ENCODE measurements at regions not wholly inside any gene's neighbourhood (a gene's known extent, or its start where the extent isn't known, plus 50 kb on each side); places are given as distances from the start of the nearest gene placed in this dataset.

DNA sequence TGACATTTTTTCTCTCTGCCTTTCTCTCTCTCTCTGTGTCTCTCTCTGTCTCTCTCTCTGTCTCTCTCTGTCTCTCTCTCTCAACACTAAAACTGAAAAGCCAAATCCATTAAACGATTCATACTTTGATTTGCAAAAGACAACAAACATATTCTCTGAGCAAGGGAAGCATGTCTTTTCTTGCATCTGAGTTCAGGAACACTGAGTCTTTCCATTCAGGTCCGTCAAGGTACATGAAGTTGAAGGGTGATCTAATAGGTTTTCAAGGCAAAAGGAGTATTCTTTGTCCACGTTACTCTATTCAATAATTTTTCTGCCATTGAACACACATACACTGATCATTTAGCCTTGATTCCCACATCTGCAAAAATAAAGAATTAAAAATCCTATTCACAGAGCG, 900.9 kb downstream of the BCL11B start:
- no peak for DNase-seq (ENCODE audit: low spot score)
- no peaks in the 10 kb centered on the region for H4K20me1 ChIP-seq (ENCODE audit: insufficient read depth, low read length)
- POLR2A ChIA-PET: no interaction called here
- WGBS (ENCODE audit: low lambda C conversion rate): 2% methylated on average over 4 of the region's 4 CpGs
- CTCF ChIA-PET (ENCODE audit: low intra/inter-chr PET ratio, low total read pairs): no interaction called here
- in situ Hi-C loops (cut with HindIII; ENCODE audit: extremely low pct_ligation_motif_present, low pct_unique_long_range_greater_than_20kb) (no loop called here), intact Hi-C loops (cut with micrococcal nuclease; ENCODE audit: unreplicated experiment) (no loop called here)
- H3K9me3 ChIP-seq (ENCODE audit: low read length): peaks cover 99% of the 10 kb centered on the region
- no TSS peak for BruUV-seq (replicated peaks)
- FAIRE-seq: no peak
- ATAC-seq: no peak
- no peak overlapping the region for H3K27ac ChIP-seq (ENCODE audit: extremely low read length, insufficient read depth, low read length)
- no peaks in the 10 kb centered on the region for H3K79me2 ChIP-seq (ENCODE audit: insufficient read depth, low read length)
- H3K4me2 ChIP-seq (ENCODE audit: low read depth, low read length): no peak overlapping the region
- TF ChIP-seq, protein P1, sequence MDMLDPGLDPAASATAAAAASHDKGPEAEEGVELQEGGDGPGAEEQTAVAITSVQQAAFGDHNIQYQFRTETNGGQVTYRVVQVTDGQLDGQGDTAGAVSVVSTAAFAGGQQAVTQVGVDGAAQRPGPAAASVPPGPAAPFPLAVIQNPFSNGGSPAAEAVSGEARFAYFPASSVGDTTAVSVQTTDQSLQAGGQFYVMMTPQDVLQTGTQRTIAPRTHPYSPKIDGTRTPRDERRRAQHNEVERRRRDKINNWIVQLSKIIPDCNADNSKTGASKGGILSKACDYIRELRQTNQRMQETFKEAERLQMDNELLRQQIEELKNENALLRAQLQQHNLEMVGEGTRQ (IDR thresholded peaks at IDR 0.05; ENCODE audit: low read depth, low read length): no peak
- TF ChIP-seq, protein P1 (CRISPR knock-in tag; IDR thresholded peaks at IDR 0.05; ENCODE audit: borderline replicate concordance): no peak
- H3K4me1 ChIP-seq (ENCODE audit: insufficient read depth, low read length): no peaks in the 10 kb centered on the region
- no peaks in the 10 kb centered on the region for H3K27me3 ChIP-seq (ENCODE audit: control insufficient read depth in 1 of 2, insufficient read depth in 2 of 2, low read length in 2 of 2)
- no peak overlapping the region for H2AFZ ChIP-seq (ENCODE audit: low read length)
- H3K4me3 ChIP-seq (replicated peaks in 1 of 3; ENCODE audit: insufficient read depth in 1 of 3, low read depth in 2 of 3, low read length in 3 of 3): no peak overlapping the region
- no peaks in the 10 kb centered on the region for H3K36me3 ChIP-seq (replicated peaks in 1 of 2; ENCODE audit: control insufficient read depth in 1 of 2, insufficient read depth in 2 of 2, low read length in 2 of 2)
- H3K9ac ChIP-seq (ENCODE audit: insufficient read depth, low read depth, low read length): no peak overlapping the region

- no peak for FAIRE-seq
- POLR2A ChIA-PET: no interaction called here
- BruUV-seq (replicated peaks): no TSS peak
- no peak for TF ChIP-seq ZNF318 (CRISPR knock-in tag; IDR thresholded peaks at IDR 0.05)
- no peak for TF ChIP-seq LBX2 (CRISPR knock-in tag; IDR thresholded peaks at IDR 0.05; ENCODE audit: borderline replicate concordance)
- no peak for TF ChIP-seq TBX3 (IDR thresholded peaks at IDR 0.05; ENCODE audit: borderline replicate concordance)
Observed at GRCh38 chr14:98374136-98374535, 897.9 kb downstream of the BCL11B start.

More at GRCh38 chr14:98374136-98374535, 897.9 kb downstream of the BCL11B start:
- intact Hi-C loops (cut with micrococcal nuclease; ENCODE audit: unreplicated experiment) (no loop called here), in situ Hi-C loops (cut with HindIII; ENCODE audit: extremely low pct_ligation_motif_present, low pct_unique_long_range_greater_than_20kb) (no loop called here)
- Histone ChIP-seq H3K9me3 (ENCODE audit: low read length) (peaks cover 99% of the 10 kb centered on the region), H3K9ac (ENCODE audit: insufficient read depth, low read depth, low read length) (no peak overlapping the region), H3K27ac (ENCODE audit: extremely low read length, insufficient read depth, low read length) (no peak overlapping the region), H3K36me3 (replicated peaks in 1 of 2; ENCODE audit: control insufficient read depth in 1 of 2, insufficient read depth in 2 of 2, low read length in 2 of 2) (no peaks in the 10 kb centered on the region), H3K4me3 (replicated peaks in 1 of 3; ENCODE audit: insufficient read depth in 1 of 3, low read depth in 2 of 3, low read length in 3 of 3) (no peak overlapping the region), H2AFZ (ENCODE audit: low read length) (no peak overlapping the region), H3K27me3 (ENCODE audit: control insufficient read depth in 1 of 2, insufficient read depth in 2 of 2, low read length in 2 of 2) (no peaks in the 10 kb centered on the region), H3K4me2 (ENCODE audit: low read depth, low read length) (no peak overlapping the region), H3K79me2 (ENCODE audit: insufficient read depth, low read length) (no peaks in the 10 kb centered on the region), H3K4me1 (ENCODE audit: insufficient read depth, low read length) (no peaks in the 10 kb centered on the region), H4K20me1 (ENCODE audit: insufficient read depth, low read length) (no peaks in the 10 kb centered on the region)
- WGBS (ENCODE audit: low lambda C conversion rate): 3% methylated on average over 9 of the region's 10 CpGs
- DNase-seq (ENCODE audit: low spot score) (no peak), ATAC-seq (no peak)
- CTCF ChIA-PET (ENCODE audit: low intra/inter-chr PET ratio, low total read pairs): no interaction called here

Measured in HepG2 (cell line).